ENCODE measurements at regions not wholly inside any gene's neighbourhood (a gene's known extent, or its start where the extent isn't known, plus 50 kb on each side); places are given as distances from the start of the nearest gene placed in this dataset.

DNA sequence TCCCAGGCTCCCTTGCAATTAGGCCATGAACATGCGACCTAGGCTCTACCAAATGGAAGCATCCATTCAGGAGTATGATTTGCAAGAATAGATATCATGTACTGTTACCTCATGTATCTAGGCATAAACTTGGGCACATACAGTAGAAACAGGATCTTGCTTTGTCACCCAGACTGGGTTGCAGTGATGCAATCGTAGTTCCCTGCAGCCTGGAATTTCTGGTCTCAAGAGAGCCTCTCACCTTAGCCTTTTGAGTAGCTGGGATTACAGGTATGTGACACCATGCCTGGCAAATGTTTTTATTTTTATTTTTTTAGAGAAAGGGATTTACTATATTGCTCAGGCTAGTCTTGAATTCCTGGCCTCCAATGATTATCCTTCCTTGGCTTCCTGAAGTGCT lies 994.2 kb downstream of the ADGRL3 start:
- in situ Hi-C loops (cut with HindIII; ENCODE audit: low sequenced_read_pairs), result no loop called here
- no peak for DNase-seq (ENCODE audit: low read depth)
- H3K4me3 ChIP-seq (ENCODE audit: low read depth, low read length), result no peak overlapping the region
- TF ChIP-seq, protein P1, sequence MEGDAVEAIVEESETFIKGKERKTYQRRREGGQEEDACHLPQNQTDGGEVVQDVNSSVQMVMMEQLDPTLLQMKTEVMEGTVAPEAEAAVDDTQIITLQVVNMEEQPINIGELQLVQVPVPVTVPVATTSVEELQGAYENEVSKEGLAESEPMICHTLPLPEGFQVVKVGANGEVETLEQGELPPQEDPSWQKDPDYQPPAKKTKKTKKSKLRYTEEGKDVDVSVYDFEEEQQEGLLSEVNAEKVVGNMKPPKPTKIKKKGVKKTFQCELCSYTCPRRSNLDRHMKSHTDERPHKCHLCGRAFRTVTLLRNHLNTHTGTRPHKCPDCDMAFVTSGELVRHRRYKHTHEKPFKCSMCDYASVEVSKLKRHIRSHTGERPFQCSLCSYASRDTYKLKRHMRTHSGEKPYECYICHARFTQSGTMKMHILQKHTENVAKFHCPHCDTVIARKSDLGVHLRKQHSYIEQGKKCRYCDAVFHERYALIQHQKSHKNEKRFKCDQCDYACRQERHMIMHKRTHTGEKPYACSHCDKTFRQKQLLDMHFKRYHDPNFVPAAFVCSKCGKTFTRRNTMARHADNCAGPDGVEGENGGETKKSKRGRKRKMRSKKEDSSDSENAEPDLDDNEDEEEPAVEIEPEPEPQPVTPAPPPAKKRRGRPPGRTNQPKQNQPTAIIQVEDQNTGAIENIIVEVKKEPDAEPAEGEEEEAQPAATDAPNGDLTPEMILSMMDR (IDR thresholded peaks at IDR 0.05; ENCODE audit: low read depth, low read length, missing control alignments), result no peak

- TF ChIP-seq, protein P1 (IDR thresholded peaks at IDR 0.05; ENCODE audit: low read depth, low read length, missing control alignments), result no peak
- no peak overlapping the region for H3K4me3 ChIP-seq (ENCODE audit: low read depth, low read length)
- DNase-seq (ENCODE audit: low read depth), result no peak
- in situ Hi-C loops (cut with HindIII; ENCODE audit: low sequenced_read_pairs), result no loop called here
Observed at GRCh38 chr4:62193761-62194160, 993.6 kb downstream of the ADGRL3 start.

GRCh38 chr4:62191451-62192240 lies 991.5 kb downstream of the ADGRL3 start:
- TF ChIP-seq, protein P1 (IDR thresholded peaks at IDR 0.05; ENCODE audit: low read depth, low read length, missing control alignments), result no peak
- H3K4me3 ChIP-seq (ENCODE audit: low read depth, low read length), result no peak overlapping the region

GRCh38 chr4:62170235-62170634 lies 970.1 kb downstream of the ADGRL3 start:
- DNase-seq (ENCODE audit: low read depth), result no peak
- TF ChIP-seq, protein P1 (IDR thresholded peaks at IDR 0.05; ENCODE audit: low read depth, low read length, missing control alignments), result no peak
- in situ Hi-C loops (cut with HindIII; ENCODE audit: low sequenced_read_pairs), result no loop called here
- H3K4me3 ChIP-seq (ENCODE audit: low read depth, low read length), result no peak overlapping the region

More at GRCh38 chr4:62191451-62192240, 991.5 kb downstream of the ADGRL3 start:
- DNase-seq (ENCODE audit: low read depth), result no peak
- in situ Hi-C loops (cut with HindIII; ENCODE audit: low sequenced_read_pairs), result no loop called here

GRCh38 chr4:62168681-62169080 lies 968.6 kb downstream of the ADGRL3 start:
- no peak overlapping the region for H3K4me3 ChIP-seq (ENCODE audit: low read depth, low read length)
- TF ChIP-seq, protein P1 (IDR thresholded peaks at IDR 0.05; ENCODE audit: low read depth, low read length, missing control alignments), result no peak
- in situ Hi-C loops (cut with HindIII; ENCODE audit: low sequenced_read_pairs), result no loop called here
- DNase-seq (ENCODE audit: low read depth), result no peak

DNA sequence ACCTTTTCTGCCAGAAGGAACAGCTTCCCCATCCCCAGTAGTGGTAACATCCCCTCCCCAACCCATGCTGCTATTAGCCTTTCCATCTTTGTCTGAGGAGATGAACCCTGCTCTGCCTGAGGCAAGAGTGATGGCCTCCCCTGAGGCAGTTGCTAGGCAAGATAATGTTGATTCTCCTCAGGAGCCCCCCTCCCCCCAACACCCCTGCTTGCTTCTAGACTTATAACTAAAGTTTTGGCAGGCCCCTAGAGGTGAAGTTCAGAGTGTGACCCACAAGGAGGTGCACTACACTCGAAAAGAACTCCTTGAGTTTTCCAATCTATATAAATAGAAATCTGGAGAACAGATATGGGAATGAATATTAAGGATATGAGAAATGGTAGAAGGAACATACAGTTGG lies 962.5 kb downstream of the ADGRL3 start:
- TF ChIP-seq, protein P1 (IDR thresholded peaks at IDR 0.05; ENCODE audit: low read depth, low read length, missing control alignments), result no peak
- no peak overlapping the region for H3K4me3 ChIP-seq (ENCODE audit: low read depth, low read length)
- DNase-seq (ENCODE audit: low read depth), result no peak
- in situ Hi-C loops (cut with HindIII; ENCODE audit: low sequenced_read_pairs), result no loop called here
